Upper lobe of left lung (tissue), 6 donors: ENCODE measurements at regions not wholly inside any gene's neighbourhood (a gene's known extent, or its start where the extent isn't known, plus 50 kb on each side); places are given as distances from the start of the nearest gene placed in this dataset.

Source experiments
- ATAC-seq, 2 donors: fragments of 200-7000 bp; cut with Tn5 transposase; one replicate each; pipeline ENCODE4 v1.9.1; 2022; ENCODE audit warnings: mild to moderate bottlenecking in 2 of 2, moderate library complexity in 2 of 2; ENCODE audit not compliant: low FRiP score in 2 of 2
- DNase-seq, 2 donors: peaks; one replicate each; pipeline ENCODE4 v3.0.0-alpha.2; 2019 to 2020
- H3K27ac ChIP-seq, 4 donors: fragments of 200-600 bp; sonication (generic); one replicate each; pipeline ENCODE4 v1.5.1; 2016 to 2019
- H3K27me3 ChIP-seq, 4 donors: fragments of 200-600 bp; sonication (generic); one replicate each; pipeline ENCODE4 v1.5.1; 2017 to 2019
- H3K36me3 ChIP-seq, 4 donors: fragments of 200-600 bp; sonication (generic); one replicate each; pipeline ENCODE4 v1.5.1; 2016 to 2019
- H3K4me1 ChIP-seq, 4 donors: fragments of 200-600 bp; sonication (generic); one replicate each; pipeline ENCODE4 v1.5.1; 2018 to 2019
- H3K4me3 ChIP-seq, 4 donors: fragments of 200-600 bp; sonication (generic); one replicate each; pipeline ENCODE4 v1.5.1; 2017 to 2019; ENCODE audit warnings: mild to moderate bottlenecking in 2 of 4, moderate library complexity in 1 of 4
- H3K9me3 ChIP-seq, 4 donors: fragments of 200-600 bp; sonication (generic); one replicate each; pipeline ENCODE4 v1.5.1; 2018 to 2019
- EP300 ChIP-seq, 4 donors: sonication (generic); formaldehyde crosslinking; IDR thresholded peaks; one replicate each; pipeline ENCODE4 v1.5.1; 2017; ENCODE audit warnings: antibody characterized with exemption in 4 of 4, control low read depth in 2 of 4
- POLR2A ChIP-seq, 4 donors: fragments of 450-650 bp; IDR thresholded peaks; one replicate each; pipeline ENCODE4 v1.5.1; 2016 to 2017; ENCODE audit warnings: antibody characterized with exemption in 4 of 4, mild to moderate bottlenecking in 2 of 4
- POLR2AphosphoS5 ChIP-seq, 2 donors: sonication (generic); formaldehyde crosslinking; IDR thresholded peaks; one replicate each; pipeline ENCODE4 v1.5.1; 2017; ENCODE audit warnings: antibody characterized with exemption in 2 of 2
- WGBS, 2 donors: methylation state at CpG; one replicate each; pipeline ENCODE4 v1.1.5; 2017 to 2018; 5-methylcytosine and 5-hydroxymethylcytosine counted together
- TF ChIP-seq, protein P1 (sequence below), 6 experiments: fragments of 450-650 bp in 4 of 6; fragments of 200-600 bp in 2 of 6; sonication (generic) in 2 of 6; IDR thresholded peaks; one replicate each; pipeline ENCODE4 v1.5.1; 2016 to 2019; ENCODE audit warnings: antibody characterized with exemption in 6 of 6
- donor health status: DM: no; HTN: no; CAD: no; lungs with moderate emphysema.
- donor health status: DM: no; HTN: yes; CAD: no; lungs with severe emphysema.

DNA sequence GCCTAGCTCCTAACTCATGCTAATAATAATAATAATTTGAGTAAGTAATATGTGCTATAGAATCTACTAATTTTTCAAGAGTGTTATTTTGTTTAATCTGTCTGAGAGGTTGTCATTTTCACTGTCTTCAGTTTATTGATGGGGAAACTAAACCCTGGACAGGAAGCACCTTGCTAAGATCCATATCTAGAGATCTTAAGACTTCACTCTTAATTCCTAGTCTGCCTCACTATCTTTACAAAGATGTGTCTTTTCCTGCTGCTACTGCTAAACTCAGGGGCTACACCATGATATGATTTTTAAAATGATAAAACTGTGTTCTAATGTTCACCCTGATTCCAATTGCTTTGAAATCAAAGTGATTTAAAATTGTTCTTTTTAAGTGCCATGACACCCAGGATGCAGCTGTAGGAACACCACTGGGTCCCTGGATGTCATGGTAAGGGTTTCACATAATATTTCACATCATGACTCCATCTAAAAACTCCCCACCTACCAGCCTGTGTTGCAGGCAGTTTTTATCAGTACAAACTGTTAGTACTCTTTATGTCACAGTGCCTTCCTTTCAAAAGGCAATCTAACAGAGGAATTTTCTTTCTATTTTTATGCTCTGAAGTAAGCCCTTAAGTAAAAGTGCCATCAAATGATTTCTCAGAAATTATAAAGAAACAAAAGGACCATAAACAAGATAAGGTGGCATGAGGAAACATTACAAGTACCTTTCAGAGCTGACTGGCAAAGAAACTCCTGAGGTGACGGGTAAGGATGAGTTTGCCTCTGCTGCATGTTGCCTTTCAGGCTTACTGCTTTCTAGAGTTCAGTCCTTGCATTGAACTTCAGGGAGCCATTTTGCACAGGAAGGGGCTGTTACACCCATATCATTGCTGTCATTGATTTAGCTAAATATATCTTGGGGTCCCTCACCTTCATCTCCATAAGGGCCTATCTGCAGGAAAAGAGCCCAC lies 160.1 kb upstream of the SATB1 start:
- ATAC-seq (no peak), DNase-seq (no peak)
- no peak overlapping the region for H3K4me3 ChIP-seq
- no peaks in the 10 kb centered on the region for H3K9me3 ChIP-seq
- no peak for TF ChIP-seq POLR2AphosphoS5 (IDR thresholded peaks at IDR 0.05)
- TF ChIP-seq, protein P1, sequence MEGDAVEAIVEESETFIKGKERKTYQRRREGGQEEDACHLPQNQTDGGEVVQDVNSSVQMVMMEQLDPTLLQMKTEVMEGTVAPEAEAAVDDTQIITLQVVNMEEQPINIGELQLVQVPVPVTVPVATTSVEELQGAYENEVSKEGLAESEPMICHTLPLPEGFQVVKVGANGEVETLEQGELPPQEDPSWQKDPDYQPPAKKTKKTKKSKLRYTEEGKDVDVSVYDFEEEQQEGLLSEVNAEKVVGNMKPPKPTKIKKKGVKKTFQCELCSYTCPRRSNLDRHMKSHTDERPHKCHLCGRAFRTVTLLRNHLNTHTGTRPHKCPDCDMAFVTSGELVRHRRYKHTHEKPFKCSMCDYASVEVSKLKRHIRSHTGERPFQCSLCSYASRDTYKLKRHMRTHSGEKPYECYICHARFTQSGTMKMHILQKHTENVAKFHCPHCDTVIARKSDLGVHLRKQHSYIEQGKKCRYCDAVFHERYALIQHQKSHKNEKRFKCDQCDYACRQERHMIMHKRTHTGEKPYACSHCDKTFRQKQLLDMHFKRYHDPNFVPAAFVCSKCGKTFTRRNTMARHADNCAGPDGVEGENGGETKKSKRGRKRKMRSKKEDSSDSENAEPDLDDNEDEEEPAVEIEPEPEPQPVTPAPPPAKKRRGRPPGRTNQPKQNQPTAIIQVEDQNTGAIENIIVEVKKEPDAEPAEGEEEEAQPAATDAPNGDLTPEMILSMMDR (IDR thresholded peaks at IDR 0.05), result no peak
- no peak for TF ChIP-seq EP300 (IDR thresholded peaks at IDR 0.05)
- no peak for TF ChIP-seq POLR2A (IDR thresholded peaks at IDR 0.05)
- 75 to 85% methylated on average over 1 of the region's 1 CpG for WGBS, 2 donors
- no peak overlapping the region for H3K27ac ChIP-seq
- no peaks in the 10 kb centered on the region for H3K4me1 ChIP-seq
- H3K36me3 ChIP-seq, result no peaks in the 10 kb centered on the region
- H3K27me3 ChIP-seq, result no peaks in the 10 kb centered on the region

DNA sequence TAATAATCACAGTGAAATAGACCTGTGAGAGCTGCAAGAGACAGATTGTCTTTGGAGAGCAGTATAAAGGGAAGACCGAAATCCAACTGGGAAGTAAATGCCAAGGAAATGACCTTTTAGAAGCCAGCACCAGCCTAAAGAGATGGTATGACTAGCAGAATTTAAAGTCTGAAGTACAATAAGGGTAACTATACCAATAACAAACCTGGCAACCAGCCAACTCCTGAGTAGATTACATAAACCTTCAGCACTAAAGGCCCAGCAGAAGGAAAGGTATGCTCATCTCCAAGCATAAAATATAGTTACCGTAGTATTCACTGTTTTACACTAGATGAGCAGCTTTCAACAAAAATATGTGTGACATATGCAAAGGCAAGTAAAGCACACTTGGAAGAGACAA lies 155.1 kb upstream of the SATB1 start:
- H3K27ac ChIP-seq, result no peak overlapping the region
- no peaks in the 10 kb centered on the region for H3K9me3 ChIP-seq
- no peak overlapping the region for H3K4me3 ChIP-seq
- H3K27me3 ChIP-seq, result no peaks in the 10 kb centered on the region
- no peak for DNase-seq
- TF ChIP-seq, protein P1 (IDR thresholded peaks at IDR 0.05), result no peak
- no peaks in the 10 kb centered on the region for H3K4me1 ChIP-seq
- H3K36me3 ChIP-seq, result no peaks in the 10 kb centered on the region
- WGBS, 2 donors, result 62 to 65% methylated on average over 2 of the region's 2 CpGs
- no peak for ATAC-seq

DNA sequence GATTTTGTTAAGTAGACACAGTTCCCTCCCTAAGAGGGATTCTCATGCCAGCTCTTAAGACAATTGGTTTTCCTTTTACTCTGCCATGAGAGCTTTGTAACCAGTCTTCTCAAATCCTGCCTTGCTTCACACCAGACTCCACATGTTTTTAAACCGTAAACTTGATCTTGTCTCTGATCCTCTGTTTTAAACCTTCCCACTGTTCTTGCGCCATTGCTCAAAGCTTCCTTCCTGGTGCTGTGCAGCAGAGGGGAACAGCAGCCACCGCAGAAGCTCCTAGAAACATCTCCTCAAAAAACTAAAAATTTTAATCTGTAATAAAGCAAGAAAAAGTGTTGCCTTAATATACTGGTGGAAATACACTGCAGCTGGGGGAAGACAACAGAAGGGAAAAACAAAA lies 154.5 kb upstream of the SATB1 start:
- Histone ChIP-seq H3K27ac (no peak overlapping the region), H3K4me1 (no peaks in the 10 kb centered on the region), H3K36me3 (no peaks in the 10 kb centered on the region), H3K9me3 (no peaks in the 10 kb centered on the region), H3K27me3 (no peaks in the 10 kb centered on the region), H3K4me3 (no peak overlapping the region)
- 41 to 54% methylated on average over 3 of the region's 3 CpGs for WGBS, 2 donors
- TF ChIP-seq POLR2A (IDR thresholded peaks at IDR 0.05) (no peak), POLR2AphosphoS5 (IDR thresholded peaks at IDR 0.05) (no peak), EP300 (IDR thresholded peaks at IDR 0.05) (no peak)
- TF ChIP-seq, protein P1 (IDR thresholded peaks at IDR 0.05), result no peak
- DNase-seq, result no peak
- no peak for ATAC-seq

DNA sequence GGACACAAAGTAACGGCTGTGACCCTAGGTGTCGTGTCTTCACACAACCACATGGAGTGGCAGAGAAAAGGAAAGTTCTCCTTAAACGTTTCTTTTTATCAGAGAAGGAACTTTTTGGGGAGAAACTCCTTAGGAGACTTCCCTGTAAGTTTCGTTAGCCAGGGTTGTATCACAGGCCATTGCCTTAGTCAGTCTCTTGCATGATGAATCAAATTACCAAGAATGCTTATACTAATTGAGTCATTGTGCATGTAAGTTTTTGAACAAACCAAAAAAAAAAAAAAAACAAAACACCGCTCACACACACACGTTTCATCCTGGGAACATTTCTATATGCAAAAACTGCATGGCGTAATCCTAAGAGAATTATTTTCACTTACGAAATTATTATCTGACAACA lies 150.4 kb upstream of the SATB1 start:
- ATAC-seq, result no peak
- no peak overlapping the region for H3K4me3 ChIP-seq
- 80 to 83% methylated on average over 8 of the region's 8 CpGs for WGBS, 2 donors
- TF ChIP-seq EP300 (IDR thresholded peaks at IDR 0.05) (no peak), POLR2A (IDR thresholded peaks at IDR 0.05) (no peak), POLR2AphosphoS5 (IDR thresholded peaks at IDR 0.05) (no peak)
- TF ChIP-seq, protein P1 (IDR thresholded peaks at IDR 0.05), result no peak
- no peaks in the 10 kb centered on the region for H3K4me1 ChIP-seq
- no peaks in the 10 kb centered on the region for H3K9me3 ChIP-seq
- no peaks in the 10 kb centered on the region for H3K27me3 ChIP-seq
- DNase-seq, result no peak
- no peaks in the 10 kb centered on the region for H3K36me3 ChIP-seq
- H3K27ac ChIP-seq, result no peak overlapping the region

DNA sequence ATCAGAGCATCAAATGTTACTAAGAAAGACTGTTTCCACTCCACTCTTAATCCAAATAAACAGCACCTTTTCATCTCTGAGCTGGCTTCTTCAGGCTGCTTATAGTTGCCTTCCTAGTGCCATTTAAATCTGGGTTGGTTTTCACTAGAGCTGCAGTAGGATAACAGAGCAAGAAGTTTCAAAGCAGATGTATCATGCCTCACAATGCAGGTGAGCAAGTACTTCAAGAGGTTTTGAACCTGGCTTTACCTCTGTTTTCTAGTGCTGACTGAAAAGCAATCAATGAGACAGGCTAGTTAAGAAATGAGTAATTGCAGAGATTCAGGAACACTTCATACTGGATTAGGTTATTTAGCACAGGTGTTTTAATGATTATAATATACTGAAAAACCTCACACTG lies 147.7 kb upstream of the SATB1 start:
- Histone ChIP-seq H3K9me3 (no peaks in the 10 kb centered on the region), H3K27ac (no peak overlapping the region), H3K27me3 (no peaks in the 10 kb centered on the region), H3K4me1 (no peaks in the 10 kb centered on the region), H3K4me3 (no peak overlapping the region), H3K36me3 (no peaks in the 10 kb centered on the region)
- no peak for TF ChIP-seq POLR2A (IDR thresholded peaks at IDR 0.05)
- no peak for DNase-seq
- no peak for ATAC-seq
